ENCODE measurements at regions not wholly inside any gene's neighbourhood (a gene's known extent, or its start where the extent isn't known, plus 50 kb on each side); places are given as distances from the start of the nearest gene placed in this dataset.

- H3K36me3 ChIP-seq (replicated peaks in 1 of 2): no peaks in the 10 kb centered on the region
- no peaks in the 10 kb centered on the region for H3K27me3 ChIP-seq
- TF ChIP-seq POLR2A (IDR thresholded peaks at IDR 0.05): no peak
- TF ChIP-seq, protein P1, sequence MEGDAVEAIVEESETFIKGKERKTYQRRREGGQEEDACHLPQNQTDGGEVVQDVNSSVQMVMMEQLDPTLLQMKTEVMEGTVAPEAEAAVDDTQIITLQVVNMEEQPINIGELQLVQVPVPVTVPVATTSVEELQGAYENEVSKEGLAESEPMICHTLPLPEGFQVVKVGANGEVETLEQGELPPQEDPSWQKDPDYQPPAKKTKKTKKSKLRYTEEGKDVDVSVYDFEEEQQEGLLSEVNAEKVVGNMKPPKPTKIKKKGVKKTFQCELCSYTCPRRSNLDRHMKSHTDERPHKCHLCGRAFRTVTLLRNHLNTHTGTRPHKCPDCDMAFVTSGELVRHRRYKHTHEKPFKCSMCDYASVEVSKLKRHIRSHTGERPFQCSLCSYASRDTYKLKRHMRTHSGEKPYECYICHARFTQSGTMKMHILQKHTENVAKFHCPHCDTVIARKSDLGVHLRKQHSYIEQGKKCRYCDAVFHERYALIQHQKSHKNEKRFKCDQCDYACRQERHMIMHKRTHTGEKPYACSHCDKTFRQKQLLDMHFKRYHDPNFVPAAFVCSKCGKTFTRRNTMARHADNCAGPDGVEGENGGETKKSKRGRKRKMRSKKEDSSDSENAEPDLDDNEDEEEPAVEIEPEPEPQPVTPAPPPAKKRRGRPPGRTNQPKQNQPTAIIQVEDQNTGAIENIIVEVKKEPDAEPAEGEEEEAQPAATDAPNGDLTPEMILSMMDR (IDR thresholded peaks at IDR 0.05): no peak
- H3K4me3 ChIP-seq: no peak overlapping the region
- WGBS, 4 donors: 19 to 36% (median 27%) methylated on average over 3 of the region's 3 CpGs
- intact Hi-C loops (cut with DNase I): loop anchor here in 1 of 2 donors (10.0 kb wide), 1 partner anchor 551 kb away; no protein-coding TSS in a partner anchor
- DNase-seq: peak in 4 of 7 donors; percentile 19 to 53 (median 38)
- H3K9me3 ChIP-seq (replicated peaks in 1 of 3): no peaks in the 10 kb centered on the region
- H3K4me1 ChIP-seq (replicated peaks in 1 of 2): peaks cover 6 to 12% of the 10 kb centered on the region in 2 donors
- H3K27ac ChIP-seq: peak overlapping the region in 1 of 5 donors; percentile 3
These were observed 113.0 kb upstream of the SLC1A4 start for GRCh38 chr2:64876137-64876647.

- intact Hi-C loops (cut with DNase I): loop anchor here in 1 of 2 donors (10.0 kb wide), 1 partner anchor 555 kb away; no protein-coding TSS in a partner anchor
- peak in 1 of 7 donors; percentile 13 for DNase-seq
- 78 to 89% (median 81%) methylated on average over 5 of the region's 5 CpGs for WGBS, 4 donors
These were observed 109.5 kb upstream of the SLC1A4 start for GRCh38 chr2:64879745-64880144.

DNA sequence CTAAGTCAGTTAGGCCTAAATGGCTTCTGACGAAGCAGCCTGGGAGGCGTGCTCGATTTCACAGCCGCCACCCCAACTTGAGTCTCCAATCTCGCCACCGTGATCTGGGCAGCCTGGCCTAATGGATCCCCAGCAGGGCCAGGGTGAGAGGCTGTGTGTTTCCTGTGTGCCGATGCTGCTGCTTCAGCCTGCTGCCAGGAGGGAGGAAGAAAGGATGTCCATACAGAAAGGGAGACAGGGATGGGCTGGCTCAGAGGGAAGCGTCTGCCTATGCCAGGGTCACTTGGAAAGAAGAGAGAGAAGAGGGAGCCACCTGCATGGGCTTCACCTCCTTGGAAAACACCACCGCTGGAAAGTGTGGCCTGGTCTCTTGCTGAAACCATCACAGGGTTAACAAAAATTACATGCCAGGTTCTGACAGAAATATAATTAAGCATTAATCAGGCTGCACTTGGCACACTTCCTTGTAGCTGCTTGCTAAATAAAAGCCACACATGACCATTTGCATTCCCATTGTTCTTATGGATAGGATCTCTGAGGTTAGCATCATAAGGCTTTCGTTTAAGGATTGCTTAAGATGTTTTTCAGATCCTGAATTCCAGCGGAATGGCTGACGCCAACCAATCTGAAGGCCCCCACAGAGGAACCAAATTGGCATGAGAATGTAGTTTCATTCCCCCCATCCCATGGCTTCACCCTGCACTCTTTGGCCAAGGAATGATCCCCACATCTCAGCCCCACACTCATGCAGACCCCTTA, 108.8 kb upstream of the SLC1A4 start:
- peak in 1 of 7 donors; percentile 29 for DNase-seq
- no peak for TF ChIP-seq POLR2A (IDR thresholded peaks at IDR 0.05)
- TF ChIP-seq, protein P1 (IDR thresholded peaks at IDR 0.05): no peak
- H3K27ac ChIP-seq: no peak overlapping the region
- H3K27me3 ChIP-seq: no peaks in the 10 kb centered on the region
- no peak overlapping the region for H3K4me3 ChIP-seq
- no peaks in the 10 kb centered on the region for H3K36me3 ChIP-seq (replicated peaks in 1 of 2)
- H3K9me3 ChIP-seq (replicated peaks in 1 of 3): no peaks in the 10 kb centered on the region
- intact Hi-C loops (cut with DNase I): no loop called here
- peaks cover 6 to 8% of the 10 kb centered on the region in 2 donors for H3K4me1 ChIP-seq (replicated peaks in 1 of 2)
- 79 to 86% (median 82%) methylated on average over 11 to 12 of the region's 12 CpGs for WGBS, 4 donors

More at GRCh38 chr2:64879745-64880144, 109.5 kb upstream of the SLC1A4 start:
- Histone ChIP-seq H3K9me3 (replicated peaks in 1 of 3) (no peaks in the 10 kb centered on the region), H3K36me3 (replicated peaks in 1 of 2) (no peaks in the 10 kb centered on the region), H3K27me3 (no peaks in the 10 kb centered on the region), H3K4me3 (no peak overlapping the region), H3K4me1 (replicated peaks in 1 of 2) (peaks cover 6 to 8% of the 10 kb centered on the region in 2 donors), H3K27ac (no peak overlapping the region)
- no peak for TF ChIP-seq POLR2A (IDR thresholded peaks at IDR 0.05)

DNA sequence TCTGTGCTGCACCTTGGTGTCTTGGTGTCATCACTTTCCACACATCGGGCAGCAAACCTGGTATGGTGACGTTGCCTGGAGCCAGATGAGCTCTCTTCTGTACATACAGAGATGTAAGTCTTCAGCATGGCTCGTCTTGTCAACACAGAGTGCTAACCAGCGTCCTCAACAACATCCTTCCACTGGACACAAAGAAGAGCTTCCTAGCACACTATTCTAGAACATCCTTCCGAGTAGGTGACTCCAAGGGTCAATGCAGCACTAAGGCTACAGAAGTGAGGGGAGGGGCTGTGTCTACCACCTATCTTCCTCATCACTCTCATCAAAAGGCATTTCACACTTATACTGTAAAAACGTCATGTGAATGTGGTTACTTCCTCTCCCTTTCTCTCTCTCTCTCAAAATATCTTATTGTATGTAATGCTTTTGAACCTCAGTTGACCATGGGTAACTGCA, 108.1 kb upstream of the SLC1A4 start:
- 68 to 89% (median 79%) methylated on average over 6 of the region's 6 CpGs for WGBS, 4 donors
- DNase-seq: peak in 1 of 7 donors; percentile 21
- H3K4me3 ChIP-seq: no peak overlapping the region
- H3K27ac ChIP-seq: no peak overlapping the region
- H3K9me3 ChIP-seq (replicated peaks in 1 of 3): no peaks in the 10 kb centered on the region
- peaks cover 6% of the 10 kb centered on the region in 2 donors for H3K4me1 ChIP-seq (replicated peaks in 1 of 2)
- no peaks in the 10 kb centered on the region for H3K27me3 ChIP-seq
- intact Hi-C loops (cut with DNase I): no loop called here
- H3K36me3 ChIP-seq (replicated peaks in 1 of 2): no peaks in the 10 kb centered on the region
- no peak for TF ChIP-seq POLR2A (IDR thresholded peaks at IDR 0.05)
- TF ChIP-seq, protein P1 (IDR thresholded peaks at IDR 0.05): no peak
